ENCODE measurements at regions not wholly inside any gene's neighbourhood (a gene's known extent, or its start where the extent isn't known, plus 50 kb on each side); places are given as distances from the start of the nearest gene placed in this dataset.
A peak's percentile ranks its signal among the peaks of the same experiment; 100 is the strongest.

DNA sequence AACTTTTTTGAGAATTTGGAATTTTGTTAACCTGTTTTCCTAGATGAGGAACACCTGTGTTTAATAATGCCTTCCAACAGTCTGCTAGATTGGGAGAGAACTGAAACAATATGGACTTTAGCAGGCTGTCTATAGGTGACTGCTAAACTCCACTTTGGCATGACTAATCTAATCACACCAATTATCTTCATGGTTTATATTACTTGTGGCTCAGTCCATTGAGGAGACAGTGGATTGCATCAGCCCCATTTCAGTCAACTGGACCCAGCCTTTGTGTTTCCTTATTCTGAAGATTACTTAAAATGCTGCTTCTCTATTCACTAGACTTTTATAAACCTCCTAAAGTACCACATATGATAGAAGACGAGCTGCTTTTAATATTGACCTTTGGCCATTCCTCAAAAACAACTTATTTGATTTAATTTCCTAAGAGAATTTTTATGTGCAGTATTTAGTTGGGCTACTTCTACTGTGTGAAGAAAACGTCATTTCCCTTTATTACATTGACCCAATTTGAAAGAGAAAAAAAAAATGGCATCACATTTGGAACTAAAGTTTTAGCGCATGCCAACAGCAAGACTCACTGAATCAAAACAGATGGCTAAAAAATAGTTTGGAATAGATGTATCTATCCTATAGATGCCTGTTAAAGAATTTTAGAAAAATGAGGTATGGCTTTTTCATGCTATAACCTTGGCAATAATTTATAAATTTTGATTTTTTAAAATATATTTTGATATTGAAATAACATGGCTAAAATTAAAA lies 295.8 kb downstream of the NDFIP2 start:
- H2BK20ac ChIP-seq (ENCODE audit: low read depth, low read length, poor library complexity, severe bottlenecking) = no peak overlapping the region
- H3K18ac ChIP-seq (ENCODE audit: insufficient read length, low read depth, low read length) = no peak overlapping the region
- H3K9ac ChIP-seq (ENCODE audit: extremely low read depth, insufficient read length, low read length) = no peak overlapping the region
- H3K4me3 Mint-ChIP-seq = no peak overlapping the region
- no peaks in the 10 kb centered on the region for H3K23me2 ChIP-seq (ENCODE audit: insufficient read length, low read depth, low read length, poor library complexity, severe bottlenecking)
- H3K4me1 ChIP-seq (ENCODE audit: insufficient read depth, low read length) = no peaks in the 10 kb centered on the region
- TF ChIP-seq, protein P1, sequence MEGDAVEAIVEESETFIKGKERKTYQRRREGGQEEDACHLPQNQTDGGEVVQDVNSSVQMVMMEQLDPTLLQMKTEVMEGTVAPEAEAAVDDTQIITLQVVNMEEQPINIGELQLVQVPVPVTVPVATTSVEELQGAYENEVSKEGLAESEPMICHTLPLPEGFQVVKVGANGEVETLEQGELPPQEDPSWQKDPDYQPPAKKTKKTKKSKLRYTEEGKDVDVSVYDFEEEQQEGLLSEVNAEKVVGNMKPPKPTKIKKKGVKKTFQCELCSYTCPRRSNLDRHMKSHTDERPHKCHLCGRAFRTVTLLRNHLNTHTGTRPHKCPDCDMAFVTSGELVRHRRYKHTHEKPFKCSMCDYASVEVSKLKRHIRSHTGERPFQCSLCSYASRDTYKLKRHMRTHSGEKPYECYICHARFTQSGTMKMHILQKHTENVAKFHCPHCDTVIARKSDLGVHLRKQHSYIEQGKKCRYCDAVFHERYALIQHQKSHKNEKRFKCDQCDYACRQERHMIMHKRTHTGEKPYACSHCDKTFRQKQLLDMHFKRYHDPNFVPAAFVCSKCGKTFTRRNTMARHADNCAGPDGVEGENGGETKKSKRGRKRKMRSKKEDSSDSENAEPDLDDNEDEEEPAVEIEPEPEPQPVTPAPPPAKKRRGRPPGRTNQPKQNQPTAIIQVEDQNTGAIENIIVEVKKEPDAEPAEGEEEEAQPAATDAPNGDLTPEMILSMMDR (conservative IDR thresholded peaks at IDR 0.05) = no peak
- H3K27ac Mint-ChIP-seq = peak overlapping the region in 1 of 3 experiments; percentile 5; a peak in 1 of 7 replicates
- DNase-seq = no peak
- H3K79me1 ChIP-seq (ENCODE audit: insufficient read depth, low read depth, low read length, poor library complexity, severe bottlenecking) = no peaks in the 10 kb centered on the region
- no CpG with 5 or more reads among the region's 3 CpGs for WGBS (ENCODE audit: extremely low coverage, insufficient read length, low lambda C conversion rate)
- H3K9me3 ChIP-seq (ENCODE audit: control insufficient read depth, low read depth, low read length) = no peaks in the 10 kb centered on the region
- no peaks in the 10 kb centered on the region; a peak in 1 of 5 replicates for H3K9me3 Mint-ChIP-seq
- peaks cover 16 to 25% of the 10 kb centered on the region in 2 experiments for H3K4me1 Mint-ChIP-seq
- H3K79me2 ChIP-seq (ENCODE audit: insufficient read depth, low read length) = no peaks in the 10 kb centered on the region
- H3K36me3 Mint-ChIP-seq (ENCODE audit: insufficient read depth in 1 of 3, low read depth in 3 of 3) = peaks cover 0 to under 1% (median under 1%) of the 10 kb centered on the region in 3 experiments; a peak in 1 of 7 replicates
- no peak overlapping the region for H2BK120ac ChIP-seq (ENCODE audit: low read depth, low read length, poor library complexity, severe bottlenecking)
- H3K14ac ChIP-seq (ENCODE audit: insufficient read depth, low read length) = no peak overlapping the region
- no peak overlapping the region for H4K8ac ChIP-seq (replicated peaks; ENCODE audit: insufficient read length, low read depth, low read length)
- H2BK5ac ChIP-seq (ENCODE audit: insufficient read length, low read length) = no peak overlapping the region
- H2BK12ac ChIP-seq (ENCODE audit: insufficient read length, low read depth, low read length) = no peak overlapping the region
- H2BK15ac ChIP-seq (ENCODE audit: low read depth, low read length) = no peak overlapping the region
- H3K27ac ChIP-seq (ENCODE audit: insufficient read length, low read depth, low read length) = no peak overlapping the region
- no peaks in the 10 kb centered on the region for H3K27me3 ChIP-seq (ENCODE audit: insufficient read depth, low read length)
- H3K4me2 ChIP-seq (ENCODE audit: insufficient read depth, insufficient read length, low read length) = no peak overlapping the region
- H3K4ac ChIP-seq (ENCODE audit: low read depth, low read length) = no peak overlapping the region
- no peak overlapping the region for H3T11ph ChIP-seq (ENCODE audit: low read length)
- no peak overlapping the region for H4K91ac ChIP-seq (ENCODE audit: insufficient read length, low read depth, low read length)
- H3K23ac ChIP-seq (ENCODE audit: insufficient read length, low read depth, low read length) = no peak overlapping the region
- peaks cover 2% of the 10 kb centered on the region; the same call in 1 of the 2 replicates for H3K27me3 Mint-ChIP-seq (ENCODE audit: low read depth)
- H2AK5ac ChIP-seq (ENCODE audit: insufficient read length, low read length) = no peak overlapping the region
- H4K20me1 ChIP-seq (ENCODE audit: control insufficient read depth, insufficient read depth, insufficient read length) = no peaks in the 10 kb centered on the region
- no peak overlapping the region for H4K5ac ChIP-seq (ENCODE audit: insufficient read length, low read depth, low read length)
- no peak overlapping the region for H3K56ac ChIP-seq (ENCODE audit: insufficient read length, low read depth, low read length)
- H2AFZ ChIP-seq (ENCODE audit: low read length) = no peak overlapping the region
